Stomach (tissue), 4 donors: ENCODE measurements at regions not wholly inside any gene's neighbourhood (a gene's known extent, or its start where the extent isn't known, plus 50 kb on each side); places are given as distances from the start of the nearest gene placed in this dataset.

Experiments
- EP300 ChIP-seq: sonication (generic); formaldehyde crosslinking; IDR thresholded peaks from one replicate; pipeline ENCODE4 v1.6.1; 2017; ENCODE audit warnings: antibody characterized with exemption
- POLR2A ChIP-seq, 4 donors: fragments of 450-650 bp; IDR thresholded peaks; one replicate each; pipeline ENCODE4 v1.6.1; 2016; ENCODE audit warnings: antibody characterized with exemption in 4 of 4, control low read depth in 2 of 4, mild to moderate bottlenecking in 1 of 4, moderate library complexity in 1 of 4
- TF ChIP-seq, protein P1 (sequence below), 7 experiments: fragments of 450-650 bp in 4 of 7; fragments of 200-600 bp in 3 of 7; sonication (generic) in 3 of 7; IDR thresholded peaks; one replicate each; pipeline ENCODE4 v1.5.1; 2016 to 2019; ENCODE audit warnings: antibody characterized with exemption in 7 of 7, control low read depth in 2 of 7, mild to moderate bottlenecking in 1 of 7

DNA sequence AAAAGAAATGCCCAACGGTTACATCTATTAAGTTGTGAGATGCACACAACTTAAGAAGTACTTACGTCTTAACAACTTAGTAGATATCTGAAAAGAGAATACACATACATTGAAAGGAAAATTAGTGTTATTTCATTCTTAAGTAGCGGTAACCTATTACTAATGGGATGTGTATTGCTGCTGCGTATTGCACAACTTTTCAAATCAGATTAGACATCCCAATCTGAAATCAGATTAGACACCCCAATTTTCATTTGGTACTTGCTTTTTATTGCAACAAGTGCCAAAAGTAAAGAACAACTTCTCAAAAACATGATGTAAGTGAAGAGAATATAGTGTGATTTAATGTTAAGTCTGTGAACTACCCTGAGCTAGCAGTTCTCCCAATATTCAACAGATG, 155.5 kb downstream of the DSC3 start:
- no peak for TF ChIP-seq EP300
- TF ChIP-seq POLR2A (IDR thresholded peaks at IDR 0.05), result no peak
- TF ChIP-seq, protein P1, sequence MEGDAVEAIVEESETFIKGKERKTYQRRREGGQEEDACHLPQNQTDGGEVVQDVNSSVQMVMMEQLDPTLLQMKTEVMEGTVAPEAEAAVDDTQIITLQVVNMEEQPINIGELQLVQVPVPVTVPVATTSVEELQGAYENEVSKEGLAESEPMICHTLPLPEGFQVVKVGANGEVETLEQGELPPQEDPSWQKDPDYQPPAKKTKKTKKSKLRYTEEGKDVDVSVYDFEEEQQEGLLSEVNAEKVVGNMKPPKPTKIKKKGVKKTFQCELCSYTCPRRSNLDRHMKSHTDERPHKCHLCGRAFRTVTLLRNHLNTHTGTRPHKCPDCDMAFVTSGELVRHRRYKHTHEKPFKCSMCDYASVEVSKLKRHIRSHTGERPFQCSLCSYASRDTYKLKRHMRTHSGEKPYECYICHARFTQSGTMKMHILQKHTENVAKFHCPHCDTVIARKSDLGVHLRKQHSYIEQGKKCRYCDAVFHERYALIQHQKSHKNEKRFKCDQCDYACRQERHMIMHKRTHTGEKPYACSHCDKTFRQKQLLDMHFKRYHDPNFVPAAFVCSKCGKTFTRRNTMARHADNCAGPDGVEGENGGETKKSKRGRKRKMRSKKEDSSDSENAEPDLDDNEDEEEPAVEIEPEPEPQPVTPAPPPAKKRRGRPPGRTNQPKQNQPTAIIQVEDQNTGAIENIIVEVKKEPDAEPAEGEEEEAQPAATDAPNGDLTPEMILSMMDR (IDR thresholded peaks at IDR 0.05), result no peak
